H1 (cell line): ENCODE measurements at regions not wholly inside any gene's neighbourhood (a gene's known extent, or its start where the extent isn't known, plus 50 kb on each side); places are given as distances from the start of the nearest gene placed in this dataset.

Experiments
- BRCA1 ChIP-seq: IDR thresholded peaks from 2 replicates; pipeline ENCODE4 v1.6.1; 2012; ENCODE audit warnings: low read depth, low read length, improper control_type of control experiment
- CHD1 ChIP-seq: IDR thresholded peaks from 2 replicates; pipeline ENCODE4 v1.6.1; 2012; ENCODE audit warnings: low read depth, low read length, improper control_type of control experiment
- CHD7 ChIP-seq: fragments of 300-600 bp; sonication (generic); IDR thresholded peaks from 2 replicates; pipeline ENCODE4 v1.7.1; 2012; ENCODE audit warnings: low read length, moderate library complexity, mild to moderate bottlenecking, inconsistent platforms; ENCODE audit not compliant: insufficient replicate concordance
- CTBP2 ChIP-seq: IDR thresholded peaks from 2 replicates; pipeline ENCODE4 v1.7.0; 2011; ENCODE audit warnings: borderline replicate concordance, mild to moderate bottlenecking, moderate library complexity, mixed read lengths, low read length; ENCODE audit not compliant: insufficient read depth, insufficient read length
- GABPA ChIP-seq: IDR thresholded peaks from 2 replicates; pipeline ENCODE4 v1.6.1; 2011; ENCODE audit warnings: mild to moderate bottlenecking, low read length, moderate library complexity, borderline replicate concordance; ENCODE audit not compliant: insufficient read depth
- MAX ChIP-seq: IDR thresholded peaks from 2 replicates; pipeline ENCODE4 v1.6.1; 2012; ENCODE audit warnings: inconsistent platforms
- NRF1 ChIP-seq: IDR thresholded peaks from 2 replicates; pipeline ENCODE4 v1.6.1; 2011; ENCODE audit warnings: mild to moderate bottlenecking, low read depth, low read length, improper control_type of control experiment
- SIRT6 ChIP-seq: IDR thresholded peaks from one replicate; pipeline ENCODE4 v1.7.1; 2012; ENCODE audit warnings: low read length, inconsistent platforms
- SUZ12 ChIP-seq: fragments of 200-600 bp; sonication (generic); IDR thresholded peaks from 2 replicates; pipeline ENCODE4 v1.6.1; 2012; ENCODE audit warnings: mild to moderate bottlenecking, inconsistent platforms, low read length, moderate library complexity, mixed read lengths
- TAF7 ChIP-seq: optimal IDR thresholded peaks from 2 replicates; pipeline ENCODE3; 2011; ENCODE audit warnings: low read depth, mild to moderate bottlenecking, inconsistent platforms, low read length, moderate library complexity, borderline replicate concordance
- TBP ChIP-seq: IDR thresholded peaks from 2 replicates; pipeline ENCODE4 v1.6.1; 2011; ENCODE audit warnings: low read depth, low read length, improper control_type of control experiment

DNA sequence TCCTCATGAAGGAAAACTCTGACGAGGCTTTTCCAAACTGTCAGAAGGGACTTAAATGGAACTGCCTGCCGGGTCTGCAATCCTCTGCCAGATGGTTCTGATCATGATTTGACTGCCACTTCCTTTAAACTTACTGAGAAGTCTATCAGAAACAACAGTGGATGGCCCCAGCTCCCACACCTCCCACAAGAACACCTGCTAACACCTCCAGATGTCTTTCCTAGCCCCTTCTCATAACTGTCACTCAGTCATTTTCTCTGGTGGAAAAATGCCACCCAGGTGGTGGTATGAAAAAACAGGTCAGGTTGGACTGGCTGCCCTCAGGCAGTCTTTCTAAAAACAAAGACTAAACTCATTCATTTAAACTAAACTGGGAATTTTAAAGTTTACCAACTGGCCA, 66.7 kb upstream of the ABCD3 start (continued):
- no peak for TF ChIP-seq CHD7
- TF ChIP-seq SIRT6 = no peak
- TF ChIP-seq BRCA1 = no peak
- TF ChIP-seq TAF7 = no peak
- TF ChIP-seq MAX = no peak
- TF ChIP-seq CTBP2 = no peak
- TF ChIP-seq GABPA = no peak
- no peak for TF ChIP-seq NRF1
- TF ChIP-seq TBP = no peak
- no peak for TF ChIP-seq CHD1
- TF ChIP-seq SUZ12 = no peak
- TF ChIP-seq, all 59 proteins: peak for 0
